COLO668 (cell line): ENCODE measurements at regions not wholly inside any gene's neighbourhood (a gene's known extent, or its start where the extent isn't known, plus 50 kb on each side); places are given as distances from the start of the nearest gene placed in this dataset.

Experiments
- DNase-seq: peaks from one replicate; lab custom pipeline; 2025; ENCODE audit not compliant: unreplicated experiment; lab: John Stamatoyannopoulos, UW

- DNase-seq = no peak
These were observed 181.1 kb upstream of the SPEF2 start for GRCh38 chr5:35436400-35437057.

DNA sequence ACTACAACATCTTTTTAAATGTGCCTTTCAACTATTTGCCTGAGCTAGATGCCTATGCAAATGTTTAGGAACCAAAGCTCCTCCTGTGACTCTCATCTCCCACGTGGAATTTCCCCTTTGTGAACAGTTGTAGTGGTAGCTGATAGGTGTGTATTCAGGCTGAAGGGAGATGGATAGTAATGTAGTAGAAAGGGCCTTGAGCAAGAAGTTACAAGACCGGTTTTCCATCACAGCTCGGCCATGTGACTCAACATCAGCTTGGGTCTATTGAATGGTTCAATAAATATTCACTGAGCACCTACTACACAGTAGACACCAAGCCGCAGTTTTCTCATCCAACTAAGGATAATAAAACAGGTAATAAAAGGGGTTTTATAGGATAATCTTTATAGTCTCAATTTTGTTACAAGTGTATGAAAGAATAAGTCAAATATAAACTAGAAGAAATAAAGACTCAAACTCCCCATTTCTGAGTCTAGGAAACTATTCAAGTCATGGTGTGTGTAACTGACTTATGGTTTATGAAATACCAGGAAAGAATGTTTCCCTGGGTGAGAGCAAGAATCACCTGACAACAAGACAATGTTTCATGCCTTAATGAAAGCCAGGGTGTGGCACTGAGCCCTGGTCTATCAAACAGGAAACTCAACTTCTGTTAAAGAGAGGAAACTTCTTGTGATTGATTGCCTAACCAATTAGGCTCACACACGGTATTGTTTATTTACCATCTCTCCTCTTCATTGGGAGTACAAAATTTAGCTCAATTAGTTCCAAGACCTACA lies 187.1 kb upstream of the SPEF2 start:
- no peak for DNase-seq

DNA sequence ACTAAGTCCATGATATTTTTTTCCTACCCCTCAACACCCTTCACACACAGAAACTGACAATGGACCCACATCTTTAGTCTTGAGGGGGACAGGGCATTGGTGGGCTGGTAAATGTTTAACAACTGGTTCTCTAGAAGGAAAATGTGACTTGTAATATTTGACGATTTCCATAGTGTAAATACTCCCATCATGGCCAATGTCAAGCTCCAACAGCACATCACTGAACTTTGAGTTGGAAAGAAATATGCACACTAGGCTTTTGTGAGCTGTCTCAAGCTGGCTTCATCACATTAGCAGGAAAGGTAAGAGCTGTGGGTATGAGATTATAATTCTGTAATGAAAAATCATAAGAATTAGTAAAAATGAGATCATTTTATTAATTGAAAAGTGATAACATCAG lies 189.9 kb upstream of the PRLR start:
- no peak for DNase-seq

DNA sequence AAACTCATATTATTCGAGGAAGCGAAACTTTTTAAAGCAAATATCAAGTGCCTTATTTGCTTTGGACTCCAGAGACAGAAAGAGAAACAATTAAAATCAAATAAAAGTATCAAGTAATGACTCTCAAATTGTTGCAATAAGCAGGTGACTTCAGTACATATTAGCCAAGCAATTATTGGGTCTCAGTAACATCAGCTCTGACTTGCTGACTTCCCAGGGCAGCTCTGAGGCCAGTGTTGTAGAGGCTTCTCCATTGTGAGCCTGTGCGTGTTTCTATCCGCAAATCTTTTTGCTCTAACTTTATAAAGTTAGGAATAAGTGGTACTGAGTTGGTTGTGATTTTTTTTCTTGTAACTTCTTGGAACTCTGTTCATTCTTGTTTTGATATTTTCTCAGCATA lies 186.8 kb upstream of the PRLR start:
- DNase-seq = no peak

DNA sequence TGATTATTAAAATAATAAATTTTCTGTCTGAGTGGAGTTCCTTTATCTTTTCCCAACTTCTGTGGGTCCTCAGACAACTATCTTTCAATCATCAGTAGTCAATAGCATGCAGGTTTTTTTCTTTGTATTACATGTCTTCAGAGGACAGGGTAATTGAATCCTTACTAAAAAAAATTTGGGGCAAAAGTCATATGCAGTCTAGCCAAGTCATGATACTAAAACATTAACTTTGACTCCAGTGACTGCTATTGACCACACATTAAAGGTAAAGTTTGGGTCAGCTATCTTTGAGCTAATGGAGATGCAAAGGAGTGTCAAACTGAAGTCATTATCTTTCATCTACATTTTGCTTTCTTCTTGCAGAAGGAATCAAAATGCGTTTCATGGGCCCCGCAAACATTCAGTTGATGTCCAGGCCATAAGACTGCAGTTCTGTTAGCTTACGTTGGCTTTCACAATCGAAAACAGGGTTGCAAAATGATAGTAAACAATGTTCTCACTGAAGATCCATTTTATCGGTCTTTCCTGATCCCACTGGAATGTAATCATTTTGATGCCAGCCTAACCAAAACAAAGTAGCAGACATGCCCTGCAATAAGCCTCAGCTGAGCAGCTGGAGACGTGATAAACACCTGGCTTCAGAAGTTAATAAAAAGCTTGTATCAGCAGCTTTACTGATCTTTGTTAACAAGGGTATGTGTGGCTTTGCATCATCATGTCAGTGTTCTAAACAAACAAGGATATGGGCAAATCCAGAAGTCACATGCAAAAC lies 186.1 kb upstream of the PRLR start:
- no peak for DNase-seq

GRCh38 chr5:35415309-35415708 lies 185.0 kb upstream of the PRLR start:
- no peak for DNase-seq

- DNase-seq = no peak
These were observed 179.1 kb upstream of the PRLR start for GRCh38 chr5:35409361-35409760.

- DNase-seq = no peak
These were observed 177.9 kb upstream of the PRLR start for GRCh38 chr5:35408146-35408545.

- DNase-seq = no peak
These were observed 177.4 kb upstream of the PRLR start for GRCh38 chr5:35407697-35408096.

GRCh38 chr5:35405938-35406337 lies 175.7 kb upstream of the PRLR start:
- no peak for DNase-seq

GRCh38 chr5:35404701-35405100 lies 174.4 kb upstream of the PRLR start:
- DNase-seq = no peak

DNA sequence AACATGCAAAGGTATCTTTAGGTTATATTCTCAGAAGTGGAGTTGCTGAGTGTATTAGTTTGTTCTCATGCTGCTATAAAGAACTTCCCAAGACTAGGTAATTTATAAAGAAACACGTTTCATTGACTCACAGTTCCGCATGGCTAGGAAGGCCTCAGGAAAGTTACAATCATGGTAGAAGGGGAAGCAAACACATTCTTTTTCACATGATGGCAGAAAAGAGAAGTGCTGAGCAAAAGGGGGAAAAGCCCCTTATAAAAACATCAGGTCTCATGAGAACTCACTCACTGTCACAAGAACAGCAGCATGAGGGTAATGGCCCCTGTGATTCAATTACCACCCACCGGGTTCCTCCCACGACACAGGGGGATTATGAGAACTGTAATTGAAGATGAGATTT lies 163.6 kb upstream of the PRLR start:
- no peak for DNase-seq

- no peak for DNase-seq
These were observed 154.4 kb upstream of the PRLR start for GRCh38 chr5:35384658-35385057.

DNA sequence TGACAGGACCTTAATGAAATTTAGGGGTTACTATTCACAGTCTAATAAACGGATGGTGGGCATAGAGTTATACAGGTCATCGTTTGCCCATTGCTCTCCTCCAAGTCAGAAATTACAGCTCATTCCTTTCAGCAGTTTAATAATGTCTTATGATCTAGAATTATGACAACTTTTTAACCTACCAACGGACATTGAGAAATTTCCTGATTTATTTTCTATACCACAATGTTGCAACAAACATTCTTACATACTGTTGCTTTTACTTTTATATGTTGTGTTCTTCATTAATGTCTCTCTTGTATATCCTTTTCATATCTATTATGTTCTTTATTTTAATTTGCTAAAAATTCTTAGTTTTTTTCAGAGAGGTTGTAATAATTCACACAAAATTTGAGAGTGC lies 152.8 kb upstream of the PRLR start:
- no peak for DNase-seq

DNA sequence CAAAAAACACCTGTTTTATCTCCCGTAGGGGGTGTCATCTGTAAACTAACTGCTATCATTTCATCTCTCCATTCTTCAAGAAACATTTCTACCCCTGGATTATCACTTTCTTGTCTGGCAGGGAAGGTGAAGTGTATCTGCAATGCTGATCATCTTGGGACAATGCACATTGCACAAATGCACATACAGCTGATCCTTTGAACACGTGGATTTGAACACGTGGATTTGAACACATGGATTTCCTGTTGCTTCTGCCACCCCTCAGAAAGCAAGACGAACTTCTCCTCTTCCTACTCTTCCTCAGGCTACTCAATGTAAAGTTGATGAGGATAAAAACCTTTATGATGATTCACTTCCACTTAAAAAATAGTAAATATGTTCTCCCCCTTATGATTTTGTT lies 147.4 kb upstream of the PRLR start:
- DNase-seq = no peak

GRCh38 chr5:35374584-35374983 lies 144.3 kb upstream of the PRLR start:
- DNase-seq = no peak

DNA sequence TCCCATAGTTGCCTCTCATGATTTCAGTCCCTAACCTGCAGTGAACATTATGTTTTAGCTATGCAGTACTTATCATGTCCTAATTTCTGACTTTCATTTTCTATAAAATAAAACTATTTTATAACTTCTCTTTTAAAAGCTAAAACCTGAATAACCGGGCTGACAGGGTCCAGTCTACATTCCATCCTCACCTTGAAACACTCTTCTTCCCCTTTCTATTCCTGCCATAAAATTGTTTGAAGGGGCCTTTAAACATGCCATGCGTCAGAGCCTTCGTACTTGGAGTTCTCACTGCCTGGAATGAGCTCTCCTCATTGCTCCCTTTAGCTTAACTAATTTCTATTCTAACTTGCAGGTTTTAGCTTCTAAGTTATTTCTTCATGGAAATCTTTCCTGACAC lies 143.0 kb upstream of the PRLR start:
- no peak for DNase-seq

DNA sequence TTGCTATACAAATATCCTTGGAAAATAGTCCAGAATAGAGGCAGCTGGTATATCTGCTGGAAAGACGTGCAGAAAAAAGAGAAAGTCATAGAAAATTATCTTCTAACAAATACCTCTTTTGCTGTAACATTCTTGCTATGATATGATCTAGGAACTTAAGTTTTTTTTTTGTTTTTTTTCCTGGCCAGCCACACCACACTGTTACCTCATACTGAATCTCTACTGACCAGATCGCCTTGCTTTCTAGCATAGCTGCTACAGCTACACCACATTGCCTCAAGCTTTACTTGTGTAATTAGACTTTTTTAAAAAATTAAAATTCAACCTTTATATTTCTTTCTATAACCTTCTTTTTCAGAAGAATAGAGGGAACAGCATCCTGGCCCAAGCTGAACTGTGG lies 142.2 kb upstream of the PRLR start:
- DNase-seq = no peak

DNA sequence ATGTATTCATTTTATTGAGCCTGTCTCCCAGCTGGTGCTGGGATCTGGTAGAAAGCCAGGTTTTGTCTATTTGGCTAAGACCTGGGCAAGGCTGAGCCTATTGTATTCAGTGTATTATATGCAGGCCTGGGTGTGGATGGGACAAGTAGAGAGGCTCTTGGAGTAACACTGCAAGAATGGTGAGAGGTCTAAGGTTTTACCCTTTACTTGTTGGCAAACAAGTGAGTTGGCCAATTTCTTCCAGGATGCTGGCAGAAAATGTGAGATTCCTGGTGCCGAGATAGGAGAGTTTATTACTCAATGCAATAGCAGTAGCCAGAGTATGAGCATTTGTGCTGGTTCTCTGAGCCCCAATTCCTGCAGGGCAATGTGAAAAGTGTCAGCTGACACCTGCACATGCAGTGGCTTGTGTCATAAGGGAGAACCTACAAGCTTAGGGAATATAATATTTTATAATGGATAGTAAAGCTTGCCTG lies 141.7 kb upstream of the PRLR start:
- DNase-seq = no peak

DNA sequence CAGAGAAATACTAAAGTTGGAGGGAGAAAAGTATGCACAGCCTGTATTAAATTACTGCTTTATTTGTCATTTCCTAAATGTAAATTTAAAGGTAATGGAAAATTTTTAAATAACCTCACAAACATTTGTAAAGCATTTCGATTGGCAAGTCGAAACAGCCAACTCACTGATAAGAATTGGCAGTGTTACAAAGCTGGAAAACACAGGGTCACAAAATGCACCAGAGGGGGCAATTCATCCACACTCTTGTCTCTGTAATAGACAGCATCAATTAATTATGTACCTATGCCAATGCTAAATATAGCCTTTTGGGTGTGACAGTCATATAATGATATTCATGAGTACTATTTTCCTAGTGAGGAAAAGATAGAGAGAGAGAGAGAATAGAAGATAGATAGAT lies 140.6 kb upstream of the PRLR start:
- no peak for DNase-seq

GRCh38 chr5:35369965-35370790 lies 139.9 kb upstream of the PRLR start:
- DNase-seq = peak; percentile 32
